Right renal pelvis (tissue), 4 donors: ENCODE measurements at regions not wholly inside any gene's neighbourhood (a gene's known extent, or its start where the extent isn't known, plus 50 kb on each side); places are given as distances from the start of the nearest gene placed in this dataset.
"Not testable (repeated sequence)": the region's sequence is repeated elsewhere in the genome, so short reads cannot be mapped to it uniquely, and the experiment has no call there.

ENCODE experiments used
- DNase-seq, 4 donors: peaks; one replicate each; pipeline ENCODE4 v3.0.0-alpha.2; 2013; ENCODE audit warnings: low read depth in 4 of 4, low spot score in 3 of 4, missing footprints in 1 of 4

GRCh38 chr1:217921126-217921904 is 290.2 kb downstream of the SPATA17 start:
- no peak for DNase-seq

GRCh38 chr1:217924924-217925323 is 293.8 kb downstream of the SPATA17 start:
- DNase-seq: no peak

GRCh38 chr1:217929213-217929885 is 298.2 kb downstream of the SPATA17 start:
- DNase-seq: no peak

GRCh38 chr1:217943361-217943760 is 312.2 kb downstream of the SPATA17 start:
- DNase-seq: no peak

- no peak for DNase-seq
Measured at GRCh38 chr1:217944550-217944949, 313.4 kb downstream of the SPATA17 start.

- peak in 1 of 4 donors; percentile 43 for DNase-seq
Measured at GRCh38 chr1:217946511-217946910, 315.4 kb downstream of the SPATA17 start.

- DNase-seq: no peak
Measured at GRCh38 chr1:217948741-217949140, 317.6 kb downstream of the SPATA17 start.

- no peak for DNase-seq
Measured at GRCh38 chr1:217953330-217953729, 322.2 kb downstream of the SPATA17 start.

GRCh38 chr1:217953922-217954321 is 322.8 kb downstream of the SPATA17 start:
- no peak for DNase-seq

- DNase-seq: no peak
Measured at GRCh38 chr1:217955723-217956122, 324.6 kb downstream of the SPATA17 start.

GRCh38 chr1:217965156-217965786 is 319.8 kb upstream of the RRP15 start:
- no peak for DNase-seq

GRCh38 chr1:217968085-217968484 is 317.0 kb upstream of the RRP15 start:
- DNase-seq: no peak

- no peak for DNase-seq
Measured at GRCh38 chr1:217969428-217969827, 315.7 kb upstream of the RRP15 start.

- no peak for DNase-seq
Measured at GRCh38 chr1:217977943-217978342, 307.1 kb upstream of the RRP15 start.

- no peak for DNase-seq
Measured at GRCh38 chr1:217981430-217981829, 303.7 kb upstream of the RRP15 start.

GRCh38 chr1:217982331-217983050 is 302.6 kb upstream of the RRP15 start:
- DNase-seq: no peak

GRCh38 chr1:217983051-217983375 is 302.1 kb upstream of the RRP15 start:
- no peak for DNase-seq

GRCh38 chr1:217985641-217986040 is 299.5 kb upstream of the RRP15 start:
- DNase-seq: no peak

- DNase-seq: no peak
Measured at GRCh38 chr1:217989510-217989909, 295.6 kb upstream of the RRP15 start.

GRCh38 chr1:217993439-217993838 is 291.7 kb upstream of the RRP15 start:
- DNase-seq: no peak

GRCh38 chr1:218008296-218008695 is 276.8 kb upstream of the RRP15 start:
- DNase-seq: not testable (repeated sequence)
